AG09309 (cell line): ENCODE measurements at regions not wholly inside any gene's neighbourhood (a gene's known extent, or its start where the extent isn't known, plus 50 kb on each side); places are given as distances from the start of the nearest gene placed in this dataset.

Source experiments
- DNase-seq: peaks from one replicate; pipeline ENCODE4 v3.0.0-alpha.2; 2010; ENCODE audit warnings: low read depth
- H3K4me3 ChIP-seq: 2 replicates; pipeline ENCODE4 v1.5.1; 2011; ENCODE audit warnings: mild to moderate bottlenecking, low read depth, low read length, moderate library complexity; ENCODE audit not compliant: control insufficient read depth
- CTCF ChIP-seq: IDR thresholded peaks from 2 replicates; pipeline ENCODE4 v1.5.1; 2011; ENCODE audit warnings: mild to moderate bottlenecking, low read depth, low read length, inconsistent platforms; ENCODE audit not compliant: insufficient read depth, control insufficient read depth; ENCODE audit errors: missing control alignments

GRCh38 chr18:64653068-64653467 lies 504.2 kb upstream of the LINC00305 start:
- H3K4me3 ChIP-seq = no peak overlapping the region
- TF ChIP-seq CTCF = no peak
- no peak for DNase-seq

- TF ChIP-seq CTCF = no peak
- DNase-seq = no peak
- H3K4me3 ChIP-seq = no peak overlapping the region
Observed at GRCh38 chr18:64650068-64650467, 501.2 kb upstream of the LINC00305 start.

- H3K4me3 ChIP-seq = no peak overlapping the region
- no peak for DNase-seq
- no peak for TF ChIP-seq CTCF
Observed at GRCh38 chr18:64645753-64646152, 496.9 kb upstream of the LINC00305 start.

- no peak for TF ChIP-seq CTCF
- H3K4me3 ChIP-seq = no peak overlapping the region
Observed at GRCh38 chr18:64639536-64639935, 490.6 kb upstream of the LINC00305 start.

GRCh38 chr18:64620971-64621560 lies 472.2 kb upstream of the LINC00305 start:
- DNase-seq = no peak
- TF ChIP-seq CTCF = no peak
- no peak overlapping the region for H3K4me3 ChIP-seq

More at GRCh38 chr18:64639536-64639935, 490.6 kb upstream of the LINC00305 start:
- no peak for DNase-seq

GRCh38 chr18:64618390-64618789 lies 469.5 kb upstream of the LINC00305 start:
- no peak for DNase-seq
- H3K4me3 ChIP-seq = no peak overlapping the region
- no peak for TF ChIP-seq CTCF

GRCh38 chr18:64615021-64615420 lies 466.1 kb upstream of the LINC00305 start:
- H3K4me3 ChIP-seq = no peak overlapping the region
- no peak for DNase-seq
- no peak for TF ChIP-seq CTCF
